Neural progenitor cell (in vitro differentiated cells): ENCODE measurements at regions not wholly inside any gene's neighbourhood (a gene's known extent, or its start where the extent isn't known, plus 50 kb on each side); places are given as distances from the start of the nearest gene placed in this dataset.

Experiments
- CTCF ChIP-seq: fragments of 200-600 bp; sonication (generic); IDR thresholded peaks from 2 replicates; pipeline ENCODE4 v1.5.1; 2017; ENCODE audit warnings: antibody characterized with exemption, mild to moderate bottlenecking
- EZH2 ChIP-seq: fragments of 200-600 bp; sonication (generic); IDR thresholded peaks from 2 replicates; pipeline ENCODE4 v1.6.1; 2017; ENCODE audit warnings: antibody characterized with exemption, mild to moderate bottlenecking, moderate library complexity
- EZH2phosphoT487 ChIP-seq: fragments of 200-600 bp; sonication (generic); IDR thresholded peaks from 2 replicates; pipeline ENCODE4 v1.6.1; 2017; ENCODE audit warnings: antibody characterized with exemption

GRCh38 chr3:80141557-80141956, 373.8 kb upstream of the ROBO1 start:
- TF ChIP-seq CTCF (no peak), EZH2phosphoT487 (no peak), EZH2 (no peak)
